Head of caudate nucleus (tissue), 42 donors: ENCODE measurements at regions not wholly inside any gene's neighbourhood (a gene's known extent, or its start where the extent isn't known, plus 50 kb on each side); places are given as distances from the start of the nearest gene placed in this dataset.

Experiments
- DNase-seq, 42 donors: peaks; one replicate each; pipeline versions ENCODE4 v3.0.0 to v3.0.0-alpha.2; 2020 to 2021; ENCODE audit warnings: mixed read lengths in 7 of 42
- intact Hi-C: fragments of 100-400 bp; cut with DNase I; formaldehyde crosslinking; loops from one replicate; pipeline ENCODE4 v1.15.0; 2022

DNA sequence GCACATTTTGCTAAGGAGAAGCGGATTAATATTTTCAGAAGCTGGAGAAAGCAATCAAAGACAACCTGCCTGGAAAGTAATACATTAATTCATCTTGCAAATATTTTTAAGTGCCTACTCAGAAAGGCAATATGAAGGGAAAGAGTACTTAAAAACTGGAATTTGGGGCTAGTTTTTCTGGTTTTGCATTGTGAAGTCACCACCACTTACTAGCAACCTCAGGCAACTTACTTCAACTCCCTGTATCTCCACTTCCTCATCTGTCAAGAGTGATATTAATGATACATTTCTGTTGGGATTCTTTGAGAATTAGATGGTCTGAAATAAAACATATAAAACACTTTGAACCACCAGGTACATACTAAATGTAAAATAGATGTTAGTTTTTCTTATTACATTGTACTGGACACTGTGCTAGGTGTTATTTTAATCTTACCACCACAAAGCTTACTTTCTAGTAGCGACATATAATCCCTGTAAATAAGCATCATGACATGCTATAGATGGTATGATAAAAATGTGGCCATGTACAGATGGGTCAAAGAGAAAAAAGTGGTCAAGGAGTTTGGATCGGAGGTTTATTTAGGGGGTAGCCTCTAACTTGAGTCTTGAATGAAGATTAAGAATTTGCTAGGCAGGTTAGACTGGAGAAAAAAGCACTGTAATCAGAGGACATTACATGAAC lies 101.2 kb downstream of the SPRY2 start:
- intact Hi-C loops = no loop called here

DNA sequence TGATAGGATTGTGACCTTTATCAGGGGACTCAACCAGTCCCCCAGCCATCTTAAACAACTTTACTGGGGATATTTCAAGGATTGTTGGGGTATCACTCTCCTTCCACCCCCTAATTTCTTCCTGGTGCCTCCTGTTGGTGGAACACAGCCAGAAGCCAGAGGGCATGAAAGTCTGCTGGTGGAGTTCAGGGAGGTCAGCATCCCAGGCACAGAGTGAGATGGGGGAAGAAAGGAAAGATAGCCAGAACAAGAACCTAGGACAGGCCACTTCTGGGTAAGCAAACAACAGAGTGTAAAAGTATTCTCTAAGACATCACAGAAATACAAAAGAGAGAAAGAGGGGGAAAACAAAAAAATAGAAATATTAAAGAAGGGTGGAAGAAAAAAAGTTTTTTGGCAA lies 101.8 kb downstream of the SPRY2 start:
- intact Hi-C loops = no loop called here
- no peak for DNase-seq

More for the DNA sequence above, 101.2 kb downstream of the SPRY2 start:
- no peak for DNase-seq

- DNase-seq = no peak
- intact Hi-C loops = no loop called here
Observed at GRCh38 chr13:80237646-80238045, 103.3 kb downstream of the SPRY2 start.

DNA sequence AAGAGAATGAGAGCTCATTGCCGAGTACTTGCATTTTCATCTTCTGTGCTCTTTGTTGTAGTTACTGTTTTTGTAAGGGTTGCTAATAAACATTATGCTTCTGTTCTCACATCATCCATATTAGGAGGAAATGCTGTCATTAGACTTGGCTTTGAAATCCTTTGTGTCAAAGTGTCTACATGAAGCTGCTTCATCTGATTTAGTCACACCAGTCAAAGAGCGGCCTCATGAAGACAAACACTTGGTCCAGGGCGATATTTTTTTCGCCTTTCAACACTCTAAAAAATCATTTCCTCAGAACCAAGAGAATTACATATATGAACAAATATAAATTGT lies 105.0 kb downstream of the SPRY2 start:
- no peak for DNase-seq
- intact Hi-C loops = no loop called here

DNA sequence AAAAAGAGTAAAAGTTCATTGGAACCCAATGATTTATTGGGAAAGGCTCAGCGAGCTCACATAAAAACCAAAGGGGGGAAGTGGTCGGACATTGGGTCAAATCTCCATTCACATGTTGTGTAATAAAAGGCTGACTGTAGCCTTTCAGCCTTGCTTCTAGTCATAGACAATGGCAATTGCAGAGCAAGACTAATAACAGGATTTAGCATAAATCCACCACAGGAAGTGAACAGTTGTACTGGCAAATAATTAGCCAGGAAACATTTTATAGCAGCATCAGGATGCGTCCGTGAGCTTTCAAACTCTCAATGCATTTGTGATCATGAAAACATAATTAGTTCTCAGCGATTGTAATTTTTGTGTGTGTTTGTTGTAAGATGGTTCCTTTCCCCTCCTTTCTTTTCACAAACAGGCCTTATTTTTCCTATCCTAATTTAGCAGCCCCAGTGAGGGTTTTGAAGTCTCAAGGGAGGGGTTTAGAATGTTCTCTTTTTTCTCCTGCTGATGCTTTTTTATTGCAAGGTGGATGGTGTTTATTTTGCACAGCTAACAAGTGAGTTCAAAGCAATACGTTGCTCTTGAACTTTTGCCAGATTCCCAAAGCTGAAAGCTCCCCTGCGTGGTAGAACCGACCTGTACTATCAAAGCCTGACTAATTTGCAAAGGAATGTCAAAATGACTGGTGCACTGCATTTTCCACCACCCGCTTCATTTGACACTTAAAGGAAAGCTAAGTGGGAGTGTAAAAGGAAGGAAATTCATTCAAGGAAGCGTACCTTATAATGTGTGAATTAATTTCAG lies 105.6 kb downstream of the SPRY2 start:
- DNase-seq = peak in 24 of 42 donors; percentile 11 to 77 (median 40)
- intact Hi-C loops = no loop called here

GRCh38 chr13:80227645-80228044 lies 113.3 kb downstream of the SPRY2 start:
- DNase-seq = no peak
- intact Hi-C loops = no loop called here

DNA sequence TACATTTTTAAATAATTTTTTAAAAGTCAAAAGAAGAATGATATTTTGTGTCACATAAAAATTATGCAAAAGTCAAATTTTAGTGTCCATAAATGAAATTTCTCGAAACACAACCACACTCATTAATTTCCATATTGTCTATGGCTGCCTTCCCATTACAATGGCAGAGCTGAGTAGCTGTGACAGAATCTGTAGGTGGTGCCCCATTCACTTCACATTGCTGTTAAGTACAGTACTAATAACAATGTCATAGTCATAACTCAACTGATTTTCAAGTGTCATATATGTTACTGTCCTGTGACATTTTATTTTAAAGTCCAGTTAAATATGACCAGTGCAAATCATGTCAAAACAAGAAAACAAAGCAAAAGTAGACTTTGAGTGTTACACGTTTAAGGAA lies 114.3 kb downstream of the SPRY2 start:
- peak in 5 of 42 donors; percentile 4 to 55 (median 25) for DNase-seq
- intact Hi-C loops = no loop called here

DNA sequence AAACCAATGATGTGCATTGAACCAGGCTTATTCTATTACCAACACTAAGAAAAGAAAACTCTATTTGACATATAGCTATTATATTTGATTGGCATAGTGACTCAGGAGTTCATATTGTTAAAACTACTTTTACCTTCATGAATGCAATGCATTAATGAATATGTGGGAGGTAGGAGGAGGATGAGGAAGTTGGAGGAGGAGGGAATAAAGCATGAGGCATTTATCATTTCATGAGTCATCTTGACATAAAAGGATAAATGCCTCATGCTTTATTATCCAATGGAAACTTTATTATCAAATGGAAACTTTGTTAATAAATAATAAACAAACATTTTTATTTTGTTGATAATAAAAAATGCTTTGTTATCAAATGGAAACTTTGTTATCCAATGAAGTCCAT lies 116.5 kb downstream of the SPRY2 start:
- intact Hi-C loops = no loop called here
- peak in 1 of 42 donors; percentile 31 for DNase-seq

DNA sequence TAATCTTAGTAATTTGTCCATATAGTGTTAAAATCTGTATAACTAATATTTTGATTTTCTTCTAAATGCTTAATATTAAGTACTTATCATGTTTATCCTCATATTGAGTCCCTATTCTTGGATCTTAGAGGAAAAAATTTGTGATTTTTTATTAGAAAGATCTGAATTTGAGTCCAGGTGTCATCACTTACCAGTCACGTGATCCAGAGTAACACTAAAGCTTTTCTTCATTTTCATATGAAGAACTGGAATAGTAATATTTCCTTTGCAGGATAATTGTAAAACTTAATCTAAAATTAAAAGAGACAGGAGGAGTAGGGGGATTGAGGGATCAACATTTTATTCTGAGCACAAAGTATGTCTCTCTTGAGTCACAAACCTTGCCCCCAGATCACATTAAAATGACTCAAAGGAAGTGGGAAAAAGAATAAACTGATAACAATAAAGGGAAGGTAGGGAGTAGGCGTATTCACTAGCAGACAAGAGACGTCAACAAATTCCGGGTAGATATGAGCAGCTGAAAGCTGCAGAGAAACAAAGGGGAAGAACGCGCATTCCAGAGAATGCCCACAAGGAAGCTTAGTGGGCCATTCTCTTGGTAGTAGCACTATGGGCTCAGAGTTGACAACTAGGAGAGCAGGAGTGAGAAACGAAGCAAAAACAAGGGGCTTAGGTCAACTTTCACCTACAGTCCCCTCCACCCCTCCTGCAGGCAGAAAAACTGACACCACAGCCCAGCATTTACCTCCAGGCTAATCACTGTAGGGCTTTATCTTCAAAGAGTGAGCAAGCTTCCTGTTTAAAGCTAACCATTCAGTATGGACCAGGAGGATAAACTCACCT lies 123.1 kb downstream of the SPRY2 start:
- DNase-seq = no peak
- intact Hi-C loops = no loop called here

DNA sequence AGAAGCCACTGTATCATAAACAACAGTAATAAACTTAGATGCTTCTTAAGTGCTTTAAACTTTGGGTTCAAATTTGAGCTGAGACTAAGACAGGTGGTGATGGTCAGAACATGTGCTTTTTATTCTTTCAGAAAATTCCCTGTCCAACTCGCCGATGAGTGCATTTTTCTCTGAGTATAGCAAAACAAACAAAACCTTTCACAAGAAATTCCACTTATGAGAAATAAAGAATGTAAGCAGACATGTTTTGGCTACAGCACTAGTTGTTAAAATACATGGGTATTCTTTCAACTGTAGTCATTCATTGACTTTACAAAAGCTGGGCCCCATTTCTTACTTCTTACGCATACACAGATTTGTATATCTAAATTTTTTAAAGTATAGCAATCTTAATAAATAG lies 125.6 kb downstream of the SPRY2 start:
- intact Hi-C loops = no loop called here
- DNase-seq = no peak

- intact Hi-C loops = no loop called here
- no peak for DNase-seq
Observed at GRCh38 chr13:80214521-80214991, 126.4 kb downstream of the SPRY2 start.

GRCh38 chr13:80214050-80214449 lies 126.9 kb downstream of the SPRY2 start:
- intact Hi-C loops = no loop called here
- DNase-seq = no peak

DNA sequence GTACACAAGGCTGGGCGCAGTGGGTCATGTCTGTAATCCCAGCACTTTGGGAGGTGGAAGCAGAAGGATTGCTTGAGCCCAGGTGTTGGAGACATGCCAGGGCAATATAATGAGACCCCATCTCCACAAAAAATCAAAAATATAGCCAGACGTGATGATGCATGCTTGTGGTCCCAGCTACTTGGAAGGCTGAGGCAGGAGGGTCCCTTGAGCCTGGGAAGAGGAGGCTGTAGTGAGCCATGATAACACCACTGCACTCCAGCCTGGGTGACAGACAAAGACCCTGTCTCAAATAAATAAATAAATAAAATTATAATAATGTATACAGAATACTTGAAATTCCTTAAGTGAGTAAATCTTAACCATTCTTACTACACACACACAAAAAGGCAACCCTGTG lies 127.7 kb downstream of the SPRY2 start:
- intact Hi-C loops = no loop called here
- DNase-seq = no peak

DNA sequence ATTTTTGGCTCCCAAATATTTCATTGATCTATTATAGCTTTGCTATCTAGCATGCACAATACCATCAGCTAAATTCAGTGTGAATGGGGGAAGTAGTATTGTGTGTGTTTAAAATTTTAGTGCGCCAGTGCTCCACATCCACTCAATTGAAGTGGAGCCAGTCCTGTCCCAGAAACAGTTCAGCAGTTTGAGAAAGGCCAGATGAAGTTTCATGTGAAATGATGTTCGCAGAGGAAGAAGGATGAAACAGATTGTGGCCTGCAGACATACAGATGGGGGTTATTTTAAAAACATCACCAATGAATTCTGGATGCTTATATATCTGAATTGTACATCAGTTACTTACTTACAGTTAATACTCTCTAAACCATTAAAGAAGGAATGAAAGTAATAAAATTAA lies 129.4 kb downstream of the SPRY2 start:
- intact Hi-C loops = no loop called here
- DNase-seq = no peak

- no peak for DNase-seq
- intact Hi-C loops = no loop called here
Observed at GRCh38 chr13:80204642-80205041, 136.3 kb downstream of the SPRY2 start.

GRCh38 chr13:80203496-80203895 lies 137.4 kb downstream of the SPRY2 start:
- no peak for DNase-seq
- intact Hi-C loops = no loop called here

DNA sequence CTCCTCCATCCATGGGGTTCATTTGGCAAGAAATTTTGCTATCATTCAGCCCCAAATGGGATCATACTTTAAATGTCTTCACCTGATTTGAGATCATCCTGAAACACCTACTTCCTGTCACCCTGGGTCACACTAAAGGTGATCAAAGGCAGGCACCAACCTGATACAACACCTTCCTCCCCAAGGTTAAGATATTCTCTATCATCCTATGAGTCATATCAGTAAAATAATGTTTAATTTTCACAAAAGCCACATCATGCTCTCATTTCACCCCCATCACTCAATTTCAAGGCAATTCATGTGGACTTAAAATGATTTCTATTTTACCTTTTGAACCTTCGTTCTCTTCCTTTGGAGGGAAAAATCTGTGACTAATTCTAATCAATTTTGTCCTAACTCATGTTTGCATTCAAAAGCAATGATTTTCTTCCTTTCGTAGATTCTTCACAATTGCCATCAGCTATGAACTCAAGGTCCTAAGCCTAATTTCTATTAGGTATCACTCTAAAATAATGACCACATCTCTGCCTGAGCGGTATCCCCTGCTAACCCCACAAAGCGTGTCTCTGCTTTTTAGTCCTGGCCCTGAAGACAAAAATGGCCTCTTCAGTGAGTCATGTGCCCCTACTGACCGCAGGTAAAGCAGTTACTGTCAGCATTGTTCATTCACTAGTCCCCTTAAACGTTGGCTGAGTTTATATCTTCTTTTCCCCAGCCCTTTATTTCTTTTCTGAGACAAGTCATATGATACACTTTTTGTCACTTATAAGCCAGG lies 139.0 kb downstream of the SPRY2 start:
- intact Hi-C loops = no loop called here
- DNase-seq = no peak

DNA sequence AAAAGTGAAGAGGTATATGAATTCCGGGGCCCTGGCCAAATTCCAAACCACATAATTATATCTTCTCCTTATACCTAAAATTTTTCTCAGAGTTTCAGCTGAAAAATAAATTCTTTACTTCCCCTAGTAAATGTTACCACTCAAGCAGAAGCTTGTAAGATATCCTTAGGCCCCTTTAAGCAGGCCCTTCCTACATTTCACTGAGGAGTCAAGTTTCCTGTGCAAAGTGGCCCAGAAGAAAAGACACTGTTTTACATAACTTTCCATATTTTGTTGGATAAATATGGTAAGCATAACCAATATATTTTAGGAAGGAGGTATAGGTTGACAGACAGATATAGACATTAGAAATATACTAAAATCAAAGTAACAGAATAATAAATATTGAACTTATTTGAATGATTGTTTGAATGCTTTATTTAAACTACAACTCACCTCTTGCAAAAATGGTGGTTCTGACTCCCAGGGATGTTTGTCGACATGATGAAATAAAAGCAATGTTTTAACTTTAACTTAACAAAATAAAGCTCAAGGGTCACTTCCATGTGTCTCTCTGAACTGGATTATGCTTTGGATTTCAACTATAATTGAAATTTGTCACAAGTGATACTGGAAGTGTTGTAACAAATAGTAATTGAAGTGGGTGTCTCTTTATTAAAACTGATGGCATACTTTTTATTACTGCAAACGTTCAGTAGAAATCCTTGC lies 141.2 kb downstream of the SPRY2 start:
- intact Hi-C loops = no loop called here

GRCh38 chr13:80199067-80199466 lies 141.9 kb downstream of the SPRY2 start:
- no peak for DNase-seq
- intact Hi-C loops = no loop called here

More for the DNA sequence above, 141.2 kb downstream of the SPRY2 start:
- DNase-seq = no peak
